AG09309 (cell line): ENCODE measurements at regions not wholly inside any gene's neighbourhood (a gene's known extent, or its start where the extent isn't known, plus 50 kb on each side); places are given as distances from the start of the nearest gene placed in this dataset.

Experiments used
- DNase-seq: peaks from one replicate; pipeline ENCODE4 v3.0.0-alpha.2; 2010; ENCODE audit warnings: low read depth
- H3K4me3 ChIP-seq: 2 replicates; pipeline ENCODE4 v1.5.1; 2011; ENCODE audit warnings: mild to moderate bottlenecking, low read depth, low read length, moderate library complexity; ENCODE audit not compliant: control insufficient read depth
- CTCF ChIP-seq: IDR thresholded peaks from 2 replicates; pipeline ENCODE4 v1.5.1; 2011; ENCODE audit warnings: mild to moderate bottlenecking, low read depth, low read length, inconsistent platforms; ENCODE audit not compliant: insufficient read depth, control insufficient read depth; ENCODE audit errors: missing control alignments

GRCh38 chr16:48790151-48790550, 180.2 kb upstream of the N4BP1 start:
- no peak overlapping the region for H3K4me3 ChIP-seq
- no peak for TF ChIP-seq CTCF
- DNase-seq: no peak

GRCh38 chr16:48788475-48788874, 178.5 kb upstream of the N4BP1 start:
- DNase-seq: no peak
- no peak overlapping the region for H3K4me3 ChIP-seq
- TF ChIP-seq CTCF: no peak

DNA sequence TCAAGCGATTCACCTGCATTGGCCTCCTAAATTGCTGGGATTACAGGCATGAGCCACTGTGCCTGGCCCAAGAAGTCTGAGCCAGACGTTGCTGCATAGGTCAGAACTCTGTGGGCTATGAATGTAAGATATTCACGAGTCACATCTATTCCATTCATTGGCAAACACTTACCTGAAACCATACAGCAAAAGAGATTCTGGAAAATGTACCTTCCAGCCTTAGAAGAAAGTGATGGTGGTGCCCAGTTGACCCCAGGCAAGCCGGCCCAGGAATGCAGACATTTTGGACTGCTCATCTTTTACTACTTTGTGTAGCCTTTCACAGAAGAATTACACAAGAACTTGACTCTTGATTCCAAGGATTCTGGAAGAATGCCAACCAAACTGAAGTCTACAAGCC, 135.6 kb upstream of the N4BP1 start:
- TF ChIP-seq CTCF: no peak
- H3K4me3 ChIP-seq: no peak overlapping the region
- no peak for DNase-seq

DNA sequence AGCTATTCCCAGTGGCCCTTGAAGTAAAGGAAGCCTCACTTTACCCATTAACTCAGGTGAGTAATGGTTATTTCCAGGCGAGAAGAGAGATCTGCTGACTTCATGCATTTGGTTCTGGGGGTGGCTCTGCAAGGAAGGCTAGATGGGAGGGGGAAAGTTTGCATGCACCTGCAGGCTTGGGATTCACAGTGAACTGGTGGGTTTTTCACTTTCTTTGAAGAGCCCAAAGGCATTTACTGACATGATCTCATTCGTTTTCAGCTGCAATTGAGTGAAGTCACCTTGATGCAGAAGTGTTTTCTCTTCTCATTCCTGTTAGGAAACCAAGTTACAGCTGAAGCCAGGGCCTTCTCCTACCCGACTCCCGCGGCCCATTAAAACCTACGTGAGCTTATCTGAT, 131.0 kb upstream of the N4BP1 start:
- DNase-seq: no peak
- no peak for TF ChIP-seq CTCF
- H3K4me3 ChIP-seq: no peak overlapping the region

GRCh38 chr16:48734220-48734619, 124.2 kb upstream of the N4BP1 start:
- no peak for DNase-seq
- H3K4me3 ChIP-seq: no peak overlapping the region
- no peak for TF ChIP-seq CTCF

DNA sequence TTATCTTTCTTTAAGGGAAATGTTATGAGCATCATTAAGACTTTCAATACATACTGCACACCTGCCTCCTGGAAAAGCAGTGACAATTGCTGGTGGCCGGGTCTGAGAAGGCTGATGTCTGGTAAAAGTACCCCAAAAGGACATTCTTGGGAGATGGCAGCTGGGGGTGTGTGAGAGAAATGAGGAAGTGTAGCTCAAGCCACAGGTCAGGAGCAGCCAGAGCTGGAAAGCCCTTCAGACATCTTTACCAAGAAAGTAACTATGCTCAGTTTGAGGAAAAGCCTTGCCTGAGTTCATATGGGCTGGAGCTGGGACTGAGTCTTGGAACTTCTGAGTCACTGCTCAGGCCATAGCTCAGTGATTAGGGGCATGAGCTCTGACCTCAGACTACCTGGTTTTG, 94.7 kb upstream of the N4BP1 start:
- no peak for TF ChIP-seq CTCF
- no peak overlapping the region for H3K4me3 ChIP-seq
- DNase-seq: no peak

GRCh38 chr16:48687421-48688038, 77.5 kb upstream of the N4BP1 start:
- TF ChIP-seq CTCF: peak; percentile 78

More at GRCh38 chr16:48687421-48688038, 77.5 kb upstream of the N4BP1 start:
- no peak overlapping the region for H3K4me3 ChIP-seq
- peak; percentile 16 for DNase-seq
